ENCODE measurements at regions not wholly inside any gene's neighbourhood (a gene's known extent, or its start where the extent isn't known, plus 50 kb on each side); places are given as distances from the start of the nearest gene placed in this dataset.

DNA sequence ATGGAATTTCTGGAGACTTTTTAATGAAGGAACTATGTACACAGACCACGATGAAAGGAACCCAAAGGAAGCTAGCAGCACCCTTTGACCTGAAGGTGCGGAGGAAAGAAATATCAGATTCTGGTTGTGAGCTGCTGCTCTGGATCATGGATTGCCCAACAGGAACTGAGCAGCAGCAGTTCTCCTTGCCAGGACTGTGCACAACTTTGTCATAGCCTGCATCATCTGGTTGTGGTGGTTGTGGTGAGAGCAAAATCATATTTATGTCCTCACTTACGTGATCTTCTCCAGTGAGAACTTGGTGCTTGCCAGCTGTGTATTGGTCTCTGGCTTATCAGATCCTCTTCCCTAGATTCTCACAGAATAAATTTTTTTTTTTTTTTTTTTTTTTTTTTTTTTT, 70.7 kb upstream of the LPAR1 start:
- TF ChIP-seq, protein P1, sequence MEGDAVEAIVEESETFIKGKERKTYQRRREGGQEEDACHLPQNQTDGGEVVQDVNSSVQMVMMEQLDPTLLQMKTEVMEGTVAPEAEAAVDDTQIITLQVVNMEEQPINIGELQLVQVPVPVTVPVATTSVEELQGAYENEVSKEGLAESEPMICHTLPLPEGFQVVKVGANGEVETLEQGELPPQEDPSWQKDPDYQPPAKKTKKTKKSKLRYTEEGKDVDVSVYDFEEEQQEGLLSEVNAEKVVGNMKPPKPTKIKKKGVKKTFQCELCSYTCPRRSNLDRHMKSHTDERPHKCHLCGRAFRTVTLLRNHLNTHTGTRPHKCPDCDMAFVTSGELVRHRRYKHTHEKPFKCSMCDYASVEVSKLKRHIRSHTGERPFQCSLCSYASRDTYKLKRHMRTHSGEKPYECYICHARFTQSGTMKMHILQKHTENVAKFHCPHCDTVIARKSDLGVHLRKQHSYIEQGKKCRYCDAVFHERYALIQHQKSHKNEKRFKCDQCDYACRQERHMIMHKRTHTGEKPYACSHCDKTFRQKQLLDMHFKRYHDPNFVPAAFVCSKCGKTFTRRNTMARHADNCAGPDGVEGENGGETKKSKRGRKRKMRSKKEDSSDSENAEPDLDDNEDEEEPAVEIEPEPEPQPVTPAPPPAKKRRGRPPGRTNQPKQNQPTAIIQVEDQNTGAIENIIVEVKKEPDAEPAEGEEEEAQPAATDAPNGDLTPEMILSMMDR (IDR thresholded peaks at IDR 0.05): no peak
- TF ChIP-seq ZFX (IDR thresholded peaks at IDR 0.05; ENCODE audit: borderline replicate concordance): no peak
